ENCODE measurements at regions not wholly inside any gene's neighbourhood (a gene's known extent, or its start where the extent isn't known, plus 50 kb on each side); places are given as distances from the start of the nearest gene placed in this dataset.
"Not testable (repeated sequence)": the region's sequence is repeated elsewhere in the genome, so short reads cannot be mapped to it uniquely, and the experiment has no call there.

DNA sequence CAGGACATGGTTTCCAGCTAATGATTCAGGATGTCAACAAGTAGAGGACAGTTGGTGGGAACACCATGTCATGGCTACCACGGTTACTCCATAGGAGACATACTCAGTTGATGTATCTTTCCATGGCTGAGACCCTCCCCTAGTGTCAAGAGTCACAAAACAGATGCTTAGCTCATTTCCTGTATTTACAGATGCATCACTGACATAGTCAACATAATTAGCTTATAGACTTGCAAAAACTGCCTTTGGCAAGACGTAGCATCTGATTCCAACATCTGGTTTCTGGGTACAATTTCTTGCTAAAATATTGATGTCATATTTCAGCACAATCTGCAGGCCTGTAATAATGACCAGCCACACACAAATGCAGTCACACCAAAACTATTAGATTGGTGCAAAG is 550.3 kb downstream of the FAM181B start:
- no peak for DNase-seq (ENCODE audit: extremely low spot score)
- TF ChIP-seq FOXK2 (IDR thresholded peaks at IDR 0.05), result no peak
- ChIA-PET POLR2A (no interaction called here), CTCF (no interaction called here)

DNA sequence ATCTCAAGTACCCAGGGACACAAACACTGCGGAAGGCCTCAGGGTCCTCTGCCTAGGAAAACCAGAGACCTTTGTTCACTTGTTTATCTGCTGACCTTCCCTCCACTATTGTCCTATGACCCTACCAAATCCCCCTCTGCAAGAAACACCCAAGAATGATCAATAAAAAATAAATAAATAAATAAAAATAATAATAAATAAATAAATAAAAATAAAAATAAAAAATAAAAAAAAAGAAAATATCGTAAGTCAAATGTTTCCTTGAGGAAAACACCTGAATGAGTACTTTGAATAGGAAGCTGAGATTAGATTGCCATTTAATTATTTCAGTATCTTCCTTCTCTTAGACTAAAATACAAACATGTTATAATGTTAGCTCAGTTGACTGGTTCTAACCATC is 551.0 kb downstream of the FAM181B start:
- CTCF ChIA-PET; DNase-seq (ENCODE audit: extremely low spot score); POLR2A ChIA-PET: not testable (repeated sequence)

DNA sequence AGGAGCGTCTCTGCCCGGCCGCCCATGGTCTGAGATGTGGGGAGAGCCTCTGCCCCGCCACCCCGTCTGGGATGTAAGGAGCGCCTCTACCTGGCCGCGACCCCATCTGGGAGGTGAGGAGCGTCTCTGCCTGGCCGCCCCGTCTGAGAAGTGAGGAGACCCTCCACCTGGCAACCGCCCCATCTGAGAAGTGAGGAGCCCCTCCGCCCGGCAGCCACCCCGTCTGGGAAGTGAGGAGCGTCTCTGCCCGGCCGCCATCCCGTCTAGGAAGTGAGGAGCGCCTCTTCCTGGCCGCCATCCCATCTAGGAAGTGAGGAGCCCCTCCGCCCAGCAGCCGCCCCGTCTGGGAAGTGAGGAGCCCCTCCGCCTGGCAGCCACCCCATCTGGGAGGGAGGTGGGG is 551.9 kb downstream of the FAM181B start:
- POLR2A ChIA-PET; CTCF ChIA-PET; DNase-seq (ENCODE audit: extremely low spot score): not testable (repeated sequence)

DNA sequence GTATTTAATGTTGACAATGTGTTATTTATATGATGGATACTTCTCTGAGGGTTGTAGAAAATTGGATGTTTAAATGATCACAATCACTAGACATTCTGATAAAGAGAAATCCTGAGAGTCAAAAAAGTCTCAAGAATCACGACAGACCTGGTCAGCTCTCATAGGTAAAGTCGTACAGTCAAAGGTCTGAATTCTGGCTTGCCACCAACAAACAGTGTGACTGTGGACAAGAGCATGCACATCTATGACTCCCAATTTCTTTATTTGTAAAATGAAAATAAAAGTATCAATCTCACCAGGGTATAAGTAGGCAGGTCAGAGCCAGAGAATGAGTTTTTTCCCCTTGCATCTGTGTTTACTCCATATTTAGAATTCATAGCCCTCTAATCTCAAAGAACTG is 556.7 kb downstream of the FAM181B start:
- ChIA-PET POLR2A (no interaction called here), CTCF (no interaction called here)
- no peak for DNase-seq (ENCODE audit: extremely low spot score)
- TF ChIP-seq TARDBP (IDR thresholded peaks at IDR 0.05) (no peak), LEF1 (IDR thresholded peaks at IDR 0.05; ENCODE audit: borderline replicate concordance) (no peak), SP1 (IDR thresholded peaks at IDR 0.05) (no peak), BHLHE40 (IDR thresholded peaks at IDR 0.05; ENCODE audit: borderline replicate concordance) (no peak), ELF4 (IDR thresholded peaks at IDR 0.05) (no peak), FOXA1 (IDR thresholded peaks at IDR 0.05) (no peak), CTBP1 (IDR thresholded peaks at IDR 0.05; ENCODE audit: borderline replicate concordance) (no peak), FOXK2 (IDR thresholded peaks at IDR 0.05) (no peak), ARNT (IDR thresholded peaks at IDR 0.05) (no peak), ZNF384 (IDR thresholded peaks at IDR 0.05) (no peak)

DNA sequence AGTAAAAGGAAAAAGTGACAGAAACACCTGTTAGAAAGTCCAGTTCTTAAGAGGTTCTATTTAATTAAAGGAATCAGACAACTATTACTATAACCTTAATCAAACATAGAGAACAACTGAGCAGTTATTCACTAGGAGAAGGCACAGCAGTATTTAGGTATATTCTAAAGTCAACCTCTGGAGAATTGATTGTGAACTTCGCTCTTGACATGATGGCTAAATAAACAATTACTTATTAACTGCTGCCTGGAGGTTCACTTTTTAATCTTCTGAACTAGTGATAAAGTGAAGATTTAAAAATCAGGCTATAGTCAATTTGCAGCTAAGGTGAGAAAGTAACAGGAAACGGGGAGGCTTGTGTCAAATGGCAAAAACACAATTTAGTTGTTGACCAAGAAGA is 557.3 kb downstream of the FAM181B start:
- DNase-seq (ENCODE audit: extremely low spot score), result no peak
- CTCF ChIA-PET, result no interaction called here
- no peak for TF ChIP-seq ZNF384 (IDR thresholded peaks at IDR 0.05)
- no peak for TF ChIP-seq CTBP1 (IDR thresholded peaks at IDR 0.05; ENCODE audit: borderline replicate concordance)
- no peak for TF ChIP-seq ELF4 (IDR thresholded peaks at IDR 0.05)
- no peak for TF ChIP-seq SUZ12 (IDR thresholded peaks at IDR 0.05)
- no peak for TF ChIP-seq TARDBP (IDR thresholded peaks at IDR 0.05)
- no peak for TF ChIP-seq HDGF (IDR thresholded peaks at IDR 0.05; ENCODE audit: borderline replicate concordance)
- TF ChIP-seq, protein P1, sequence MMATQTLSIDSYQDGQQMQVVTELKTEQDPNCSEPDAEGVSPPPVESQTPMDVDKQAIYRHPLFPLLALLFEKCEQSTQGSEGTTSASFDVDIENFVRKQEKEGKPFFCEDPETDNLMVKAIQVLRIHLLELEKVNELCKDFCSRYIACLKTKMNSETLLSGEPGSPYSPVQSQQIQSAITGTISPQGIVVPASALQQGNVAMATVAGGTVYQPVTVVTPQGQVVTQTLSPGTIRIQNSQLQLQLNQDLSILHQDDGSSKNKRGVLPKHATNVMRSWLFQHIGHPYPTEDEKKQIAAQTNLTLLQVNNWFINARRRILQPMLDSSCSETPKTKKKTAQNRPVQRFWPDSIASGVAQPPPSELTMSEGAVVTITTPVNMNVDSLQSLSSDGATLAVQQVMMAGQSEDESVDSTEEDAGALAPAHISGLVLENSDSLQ (IDR thresholded peaks at IDR 0.05), result no peak
- TF ChIP-seq FOXK2 (IDR thresholded peaks at IDR 0.05), result no peak
- TF ChIP-seq FOXM1 (IDR thresholded peaks at IDR 0.05; ENCODE audit: borderline replicate concordance), result no peak
- no peak for TF ChIP-seq FOXA1 (IDR thresholded peaks at IDR 0.05)
- no peak for TF ChIP-seq NFRKB (IDR thresholded peaks at IDR 0.05)
- TF ChIP-seq ARNT (IDR thresholded peaks at IDR 0.05), result no peak
- no peak for TF ChIP-seq LEF1 (IDR thresholded peaks at IDR 0.05; ENCODE audit: borderline replicate concordance)
- no peak for TF ChIP-seq SP1 (IDR thresholded peaks at IDR 0.05)
- TF ChIP-seq L3MBTL2 (conservative IDR thresholded peaks at IDR 0.05), result no peak
- no peak for TF ChIP-seq BHLHE40 (IDR thresholded peaks at IDR 0.05; ENCODE audit: borderline replicate concordance)
- POLR2A ChIA-PET, result no interaction called here

DNA sequence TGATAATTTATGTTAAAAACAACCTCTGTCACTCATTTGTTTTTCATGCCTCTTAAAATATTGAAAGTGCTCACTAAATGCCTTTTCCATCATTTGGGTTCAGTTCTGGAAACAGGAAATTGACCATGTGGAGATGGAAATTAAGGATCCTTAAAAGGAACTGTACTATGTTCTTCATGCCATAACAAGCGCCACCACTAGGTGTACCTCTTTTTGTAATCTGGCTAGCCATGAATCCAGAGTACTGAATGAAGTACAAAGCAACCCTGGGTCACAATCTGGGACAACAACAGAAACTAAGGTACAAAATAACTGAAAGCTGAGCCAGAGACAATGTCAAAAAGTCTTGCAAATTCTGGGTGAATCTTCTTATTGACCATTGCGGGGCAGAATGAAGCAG is 559.1 kb downstream of the FAM181B start:
- DNase-seq (ENCODE audit: extremely low spot score), result peak; percentile 18
- TF ChIP-seq ARNT (IDR thresholded peaks at IDR 0.05) (no peak), FOXM1 (IDR thresholded peaks at IDR 0.05; ENCODE audit: borderline replicate concordance) (no peak), SP1 (IDR thresholded peaks at IDR 0.05) (no peak), BHLHE40 (IDR thresholded peaks at IDR 0.05; ENCODE audit: borderline replicate concordance) (no peak)
- TF ChIP-seq, protein P1 (IDR thresholded peaks at IDR 0.05), result no peak
- ChIA-PET CTCF (no interaction called here), POLR2A (no interaction called here)

DNA sequence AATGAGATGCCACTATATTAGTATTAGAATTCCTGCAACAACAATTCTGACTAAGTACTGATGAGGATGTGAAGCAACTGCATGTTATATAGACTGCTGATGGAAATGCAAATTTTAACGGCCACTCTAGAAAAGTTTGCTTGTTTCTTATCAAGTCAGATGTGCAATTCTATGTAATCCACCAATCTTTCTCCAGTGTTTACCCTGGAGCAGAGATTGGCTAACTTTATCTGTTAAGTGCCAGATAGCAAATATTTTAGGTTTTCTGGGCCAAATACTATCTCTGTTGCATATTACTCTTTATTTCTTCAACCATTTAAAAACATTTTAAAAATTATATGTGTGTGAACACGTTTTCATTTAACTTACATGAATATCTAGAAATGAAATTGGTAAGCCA is 586.9 kb downstream of the FAM181B start:
- CTCF ChIA-PET, result no interaction called here
- TF ChIP-seq CTBP1 (IDR thresholded peaks at IDR 0.05; ENCODE audit: borderline replicate concordance) (no peak), BHLHE40 (IDR thresholded peaks at IDR 0.05; ENCODE audit: borderline replicate concordance) (no peak), HDGF (IDR thresholded peaks at IDR 0.05; ENCODE audit: borderline replicate concordance) (no peak), L3MBTL2 (conservative IDR thresholded peaks at IDR 0.05) (no peak), LEF1 (IDR thresholded peaks at IDR 0.05; ENCODE audit: borderline replicate concordance) (no peak), SP1 (IDR thresholded peaks at IDR 0.05) (no peak), ZNF384 (IDR thresholded peaks at IDR 0.05) (no peak), FOXA1 (IDR thresholded peaks at IDR 0.05) (no peak), FOXM1 (IDR thresholded peaks at IDR 0.05; ENCODE audit: borderline replicate concordance) (no peak), SUZ12 (IDR thresholded peaks at IDR 0.05) (no peak), FOXK2 (IDR thresholded peaks at IDR 0.05) (no peak), NFRKB (IDR thresholded peaks at IDR 0.05) (no peak)
- TF ChIP-seq, protein P1 (IDR thresholded peaks at IDR 0.05), result no peak
- DNase-seq (ENCODE audit: extremely low spot score), result no peak
- POLR2A ChIA-PET, result no interaction called here

DNA sequence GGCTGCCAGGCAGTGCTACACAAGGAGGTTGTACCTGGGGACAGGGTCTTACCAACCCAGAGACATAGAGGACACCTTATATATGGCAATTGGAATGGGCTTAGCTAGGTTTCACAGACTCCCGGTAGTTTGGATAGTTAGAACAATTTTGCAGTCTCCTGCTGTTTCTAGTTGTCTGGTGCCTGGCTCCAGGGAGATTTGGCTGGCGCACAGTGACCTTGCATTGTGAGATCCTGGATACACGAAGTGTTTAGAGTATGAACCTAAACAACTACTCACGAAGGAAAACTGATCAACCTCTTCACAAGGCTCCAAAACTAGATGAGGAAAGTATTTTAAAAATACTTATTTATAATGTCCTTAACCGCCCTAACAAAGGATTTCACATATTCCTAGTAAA is 614.7 kb downstream of the FAM181B start:
- CTCF ChIA-PET, result no interaction called here
- POLR2A ChIA-PET, result no interaction called here
- DNase-seq (ENCODE audit: extremely low spot score), result no peak
- TF ChIP-seq BHLHE40 (IDR thresholded peaks at IDR 0.05; ENCODE audit: borderline replicate concordance) (no peak), FOXK2 (IDR thresholded peaks at IDR 0.05) (no peak), HDGF (IDR thresholded peaks at IDR 0.05; ENCODE audit: borderline replicate concordance) (no peak), ELF4 (IDR thresholded peaks at IDR 0.05) (no peak), ARNT (IDR thresholded peaks at IDR 0.05) (no peak), NFRKB (IDR thresholded peaks at IDR 0.05) (no peak), FOXA1 (IDR thresholded peaks at IDR 0.05) (no peak)
- TF ChIP-seq, protein P1 (IDR thresholded peaks at IDR 0.05), result no peak
